Kasumi-1 (cell line): ENCODE measurements at regions not wholly inside any gene's neighbourhood (a gene's known extent, or its start where the extent isn't known, plus 50 kb on each side); places are given as distances from the start of the nearest gene placed in this dataset.

Source experiments
- DNase-seq, 2 experiments: peaks; one replicate each; lab custom pipeline; 2025; lab: John Stamatoyannopoulos, UW

DNA sequence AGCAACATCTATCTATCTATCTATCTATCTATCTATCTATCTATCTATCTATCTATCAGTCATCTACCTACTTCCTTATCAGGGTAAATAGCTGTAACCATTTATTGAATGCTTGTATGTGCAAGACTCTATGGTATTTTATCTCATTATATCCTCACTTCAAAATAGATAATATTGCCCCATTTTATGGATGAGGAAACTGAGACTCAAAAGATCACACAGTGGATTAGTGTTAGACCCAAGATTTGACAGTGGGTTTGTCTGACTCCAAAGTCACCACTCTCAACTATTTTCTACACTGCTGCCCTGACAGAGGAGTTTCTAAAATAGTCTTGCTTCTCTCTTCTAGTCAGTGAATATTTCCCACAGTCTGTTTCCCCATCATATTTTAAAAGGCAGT, 94.3 kb upstream of the NR3C1 start:
- no peak for DNase-seq

DNA sequence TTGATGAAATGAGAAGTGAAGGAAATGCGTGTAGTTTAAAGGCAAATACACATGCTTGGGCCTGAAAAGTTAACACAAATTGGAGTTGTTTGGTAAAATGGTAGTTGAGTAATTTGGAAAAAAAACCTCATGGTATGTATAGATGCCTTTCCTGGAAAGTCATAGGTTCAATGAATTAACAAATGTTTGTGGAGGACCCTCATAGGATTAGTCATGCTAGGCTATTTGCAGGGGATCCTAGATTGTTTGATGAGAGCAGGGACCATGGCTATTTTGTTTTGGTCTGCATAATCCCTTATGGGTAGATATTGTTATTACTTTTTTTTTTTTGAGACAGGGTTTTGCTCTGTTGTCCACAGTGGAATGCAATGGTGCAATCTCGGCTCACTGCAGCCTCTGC, 93.5 kb upstream of the NR3C1 start:
- DNase-seq = no peak

DNA sequence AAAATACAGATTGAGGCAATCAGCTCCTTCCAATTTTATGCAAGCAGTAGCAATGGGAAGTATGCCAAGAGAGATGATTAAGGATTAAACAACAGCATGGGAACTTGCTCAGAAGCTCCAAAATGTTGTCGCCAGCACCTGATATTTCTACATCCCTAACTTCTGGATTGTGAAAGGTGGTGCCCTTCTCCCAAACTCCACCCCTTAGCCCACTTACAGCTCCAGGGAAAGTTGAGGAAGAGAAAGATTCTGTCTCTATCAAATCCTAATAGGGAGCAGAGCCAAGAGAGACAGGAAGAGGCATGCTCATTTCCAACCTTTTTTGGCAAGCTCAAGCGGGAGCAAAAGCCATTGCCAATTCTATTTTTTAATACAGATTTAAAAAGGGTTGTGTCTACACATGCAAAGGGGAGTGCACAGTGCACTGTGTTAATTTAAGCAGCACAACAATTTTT, 92.4 kb upstream of the NR3C1 start:
- DNase-seq = no peak

DNA sequence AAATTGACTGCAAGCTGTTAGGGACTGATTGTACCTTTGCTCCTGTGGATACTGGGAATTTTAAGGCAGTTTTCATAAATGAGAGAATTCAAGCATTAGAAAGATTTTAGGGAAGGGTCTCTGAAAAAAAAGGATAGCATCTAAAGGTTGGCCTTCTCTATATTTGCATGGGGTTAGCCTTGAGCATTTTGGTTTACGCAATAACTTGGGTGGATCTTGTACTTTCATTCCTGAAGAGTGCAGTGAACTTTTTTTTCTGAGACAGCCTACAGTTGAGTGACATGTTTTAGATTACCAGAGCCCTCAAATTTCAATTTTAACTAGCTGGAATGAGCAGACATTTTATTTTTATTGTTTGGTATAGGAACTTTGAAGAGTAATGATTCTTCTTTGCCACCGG, 91.6 kb upstream of the NR3C1 start:
- no peak for DNase-seq

DNA sequence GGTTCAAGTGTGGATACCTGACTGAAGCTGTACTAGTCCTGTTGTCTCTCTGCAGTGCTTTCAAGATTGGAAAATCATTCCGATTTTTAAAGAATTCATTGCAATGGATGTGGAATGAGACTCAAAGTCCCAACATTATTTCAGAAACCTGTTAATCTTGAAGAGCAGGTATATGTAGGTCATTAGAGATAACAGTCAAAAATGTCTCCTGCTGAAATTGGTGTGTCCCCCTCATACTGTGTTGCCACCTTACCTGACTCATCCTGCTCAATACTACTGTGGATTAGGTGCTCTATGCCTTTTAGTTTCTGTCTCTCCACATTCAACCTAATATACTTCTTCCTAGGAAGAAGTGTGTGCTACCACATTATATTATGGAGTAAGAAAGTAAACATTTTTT, 91.1 kb upstream of the NR3C1 start:
- no peak for DNase-seq

DNA sequence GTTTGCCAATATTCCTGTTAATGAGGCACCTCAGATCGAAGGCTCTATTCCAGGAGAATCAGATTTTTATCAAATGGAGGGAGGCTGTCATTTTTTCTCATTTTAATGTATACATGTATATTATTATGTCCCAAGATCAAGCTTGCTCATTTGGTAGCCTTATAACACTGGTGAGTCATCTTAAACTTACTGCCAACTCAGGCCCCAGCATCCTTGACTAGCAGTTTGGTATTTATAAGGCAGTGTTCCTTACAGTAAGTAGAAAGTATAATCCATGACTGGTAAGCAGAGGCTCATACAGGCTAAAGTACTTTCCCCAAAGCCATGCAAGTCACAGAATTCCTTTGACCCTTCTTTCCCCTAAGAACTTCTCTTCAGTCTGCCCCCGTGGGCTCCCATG, 90.7 kb upstream of the NR3C1 start:
- no peak for DNase-seq

DNA sequence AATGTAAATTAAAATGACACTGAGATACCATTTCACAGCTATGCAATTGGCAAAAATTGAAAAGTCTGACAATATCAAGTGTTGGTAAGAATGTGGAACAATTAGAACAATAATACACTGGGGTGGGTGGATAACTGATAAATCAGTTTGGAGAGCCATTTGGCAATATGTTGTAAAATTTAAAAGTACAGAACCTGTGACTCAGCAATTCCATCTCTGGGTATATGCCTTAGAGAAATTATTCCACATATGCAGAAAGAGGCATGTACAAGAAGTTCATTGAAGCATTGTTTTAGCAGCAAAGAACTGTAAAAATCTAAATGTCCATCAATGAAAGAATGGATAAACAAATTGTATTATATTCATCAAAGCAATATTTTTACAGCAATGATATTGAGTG, 89.3 kb upstream of the NR3C1 start:
- DNase-seq = no peak

DNA sequence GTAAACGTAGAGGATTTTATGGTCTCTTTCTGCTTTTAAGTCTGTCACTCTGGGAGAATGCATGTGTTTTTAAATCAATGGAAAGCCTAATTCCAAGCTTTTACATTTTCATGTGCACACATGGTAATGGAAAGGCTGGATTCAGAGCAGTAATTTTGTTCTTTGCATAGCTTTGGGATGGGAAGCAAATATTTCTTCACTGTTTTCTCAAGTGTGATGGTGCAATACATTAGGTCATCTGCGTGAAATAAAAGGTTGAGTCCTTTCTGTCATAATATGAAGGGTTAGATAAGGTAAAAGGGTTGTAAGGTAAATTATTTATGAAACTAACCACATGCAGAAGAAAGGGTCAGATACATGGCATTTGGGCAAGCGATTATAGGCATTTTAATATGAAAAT, 88.2 kb upstream of the NR3C1 start:
- DNase-seq = no peak

DNA sequence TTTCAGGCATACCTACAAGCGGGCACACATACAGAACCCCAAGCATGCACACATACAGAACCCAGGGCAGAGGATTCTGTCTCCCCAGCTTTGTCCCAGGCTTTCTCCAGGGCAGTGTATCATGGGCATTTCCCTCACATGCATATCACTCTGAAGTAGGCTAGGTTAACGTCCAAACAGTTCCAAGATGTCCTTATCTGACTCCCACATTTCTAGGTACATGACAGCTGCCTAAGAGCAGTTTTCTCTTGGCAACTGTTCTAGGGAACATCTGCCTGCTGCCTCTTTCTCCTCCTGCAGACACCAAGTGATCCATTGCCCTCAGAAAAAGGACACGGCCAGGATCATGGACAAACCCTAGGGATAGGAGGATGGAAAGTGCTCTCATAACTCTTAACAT, 84.9 kb upstream of the NR3C1 start:
- no peak for DNase-seq

DNA sequence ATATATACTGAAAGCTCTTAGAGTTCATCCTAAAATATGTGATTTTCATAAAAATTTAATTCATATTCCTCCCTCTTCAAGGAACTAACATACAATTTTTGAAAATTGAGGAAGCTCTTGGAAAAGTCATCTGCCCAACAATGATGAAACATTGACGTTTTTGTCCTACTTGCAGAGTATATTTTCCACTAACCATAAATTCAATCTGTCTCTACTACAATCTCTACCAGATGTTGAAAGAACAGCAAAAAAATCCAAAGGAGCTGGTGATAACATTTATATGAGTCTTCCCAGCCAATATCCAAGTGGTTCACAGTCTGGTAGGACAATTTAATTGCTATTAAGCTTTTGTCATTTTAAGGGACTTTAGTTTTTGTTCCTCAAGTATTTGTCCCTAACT, 81.1 kb upstream of the NR3C1 start:
- no peak for DNase-seq

DNA sequence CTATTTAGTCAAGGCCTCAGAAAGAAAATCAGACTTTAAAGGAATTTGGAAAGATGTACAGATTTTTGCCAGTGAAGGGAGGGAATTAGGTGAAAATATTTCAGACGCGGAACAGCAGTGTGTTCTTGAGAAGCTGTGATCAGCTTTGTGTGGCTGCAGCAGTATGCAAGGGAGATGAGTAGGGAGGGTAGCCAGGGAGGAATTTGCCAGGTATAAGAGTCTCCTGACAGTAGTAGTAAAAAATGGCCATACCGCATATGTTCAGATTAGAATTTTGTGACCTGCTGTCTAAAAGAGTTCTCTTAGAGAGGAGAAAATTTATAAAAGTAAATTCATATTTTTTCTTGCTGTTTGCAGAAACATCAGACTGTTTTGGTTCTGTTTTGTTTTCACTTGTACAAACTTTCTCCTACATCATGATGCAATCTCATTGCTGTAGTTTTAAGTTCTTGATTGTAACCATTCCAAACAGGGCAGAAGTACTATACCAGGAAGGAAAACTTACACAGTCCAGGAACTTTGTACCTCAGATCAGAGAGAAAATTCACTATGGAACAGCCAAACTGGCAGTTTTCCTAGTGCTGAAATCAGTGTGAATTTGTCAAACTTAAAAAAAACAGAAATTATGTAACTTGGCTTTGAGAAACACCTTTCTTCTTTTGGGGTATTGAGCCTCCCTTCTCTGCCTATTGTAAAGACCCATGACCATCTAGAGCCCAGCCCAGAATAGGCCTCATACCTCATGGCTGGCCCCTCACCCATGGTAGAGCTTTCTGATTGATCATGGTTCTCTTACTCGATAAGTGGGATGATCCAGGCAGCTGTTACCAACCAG, 78.4 kb upstream of the NR3C1 start:
- no peak for DNase-seq

DNA sequence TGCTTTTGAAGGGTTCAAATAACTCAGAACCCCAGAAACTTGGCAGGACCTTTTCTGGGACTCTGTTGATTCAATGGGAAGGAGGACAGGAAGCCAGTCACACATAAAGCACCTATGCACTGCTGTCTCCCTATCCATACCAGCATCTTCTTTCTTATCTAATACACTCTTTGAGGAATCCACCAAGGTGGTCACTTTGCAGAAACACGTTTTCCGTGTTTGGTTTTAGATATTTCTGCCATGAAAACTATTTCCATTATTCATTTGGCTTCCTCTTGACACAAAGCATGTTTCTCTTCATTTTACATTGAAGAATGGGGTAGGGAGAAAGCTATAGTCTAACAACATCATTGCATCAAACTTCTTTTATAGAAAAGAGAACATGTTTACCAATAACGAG, 76.5 kb upstream of the NR3C1 start:
- DNase-seq = no peak

DNA sequence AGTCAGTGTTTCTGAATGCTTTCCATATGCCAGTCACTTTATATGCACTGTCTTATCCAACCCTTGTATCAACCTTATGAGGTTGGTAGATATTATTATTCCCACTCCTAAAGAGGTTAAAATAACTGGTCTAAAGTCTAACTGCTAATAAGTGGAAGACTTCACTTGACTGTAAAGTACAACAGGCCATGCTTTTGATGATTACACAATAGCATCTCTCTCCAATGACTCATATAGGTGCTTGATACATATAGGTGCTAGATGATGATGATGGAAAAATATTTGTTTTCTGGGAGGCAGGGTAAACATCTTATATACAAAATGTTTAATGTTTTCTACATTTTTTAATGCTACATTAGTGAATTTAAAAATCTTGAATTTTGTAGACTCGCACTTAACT, 75.9 kb upstream of the NR3C1 start:
- DNase-seq = no peak

DNA sequence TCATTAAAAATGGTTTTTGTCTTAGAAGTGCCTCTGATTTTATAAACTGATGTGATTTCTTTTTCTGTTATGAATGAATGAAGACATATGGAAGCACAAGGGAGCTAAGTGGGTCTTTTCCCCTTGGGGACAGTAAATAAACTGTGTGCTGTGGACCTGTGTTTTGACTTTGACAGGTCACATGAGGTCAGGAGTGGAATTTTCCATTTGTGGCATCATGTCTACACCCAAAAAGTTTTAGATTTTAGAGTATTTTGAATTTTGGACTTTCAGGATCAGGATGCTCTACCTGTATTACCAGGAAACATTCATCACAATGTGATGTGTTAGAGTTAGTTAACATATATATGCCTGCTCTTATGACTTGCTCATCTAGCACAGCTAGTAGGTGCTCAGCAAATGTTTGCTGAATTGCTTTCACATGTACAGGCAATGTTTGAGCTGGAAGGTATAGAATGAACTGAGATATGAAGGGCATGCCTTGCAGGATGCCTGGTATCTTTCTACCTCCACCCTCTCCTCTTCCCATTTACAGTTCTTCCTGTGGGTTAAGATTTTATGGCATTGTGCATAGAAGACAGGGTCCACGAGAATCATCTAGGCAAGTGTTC, 73.2 kb upstream of the NR3C1 start:
- no peak for DNase-seq

DNA sequence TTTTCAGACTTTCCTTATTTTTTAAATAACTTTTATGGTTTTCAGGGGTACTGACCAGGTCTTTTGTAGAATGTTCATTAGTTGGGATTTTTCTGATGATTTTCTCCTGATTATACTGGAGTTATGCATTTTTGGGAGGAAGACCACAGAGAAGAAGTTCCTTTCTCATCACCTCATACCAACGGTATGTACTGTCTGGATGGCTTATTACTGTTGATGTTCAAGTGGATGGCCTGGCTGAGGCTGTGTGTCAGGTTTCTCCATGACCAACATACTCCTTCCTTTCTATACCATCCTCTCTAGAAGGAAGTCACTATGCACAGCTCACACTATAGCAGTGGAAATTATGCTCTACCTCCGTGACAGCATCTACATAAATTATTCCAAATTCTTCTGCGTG, 71.1 kb upstream of the NR3C1 start:
- DNase-seq = no peak

DNA sequence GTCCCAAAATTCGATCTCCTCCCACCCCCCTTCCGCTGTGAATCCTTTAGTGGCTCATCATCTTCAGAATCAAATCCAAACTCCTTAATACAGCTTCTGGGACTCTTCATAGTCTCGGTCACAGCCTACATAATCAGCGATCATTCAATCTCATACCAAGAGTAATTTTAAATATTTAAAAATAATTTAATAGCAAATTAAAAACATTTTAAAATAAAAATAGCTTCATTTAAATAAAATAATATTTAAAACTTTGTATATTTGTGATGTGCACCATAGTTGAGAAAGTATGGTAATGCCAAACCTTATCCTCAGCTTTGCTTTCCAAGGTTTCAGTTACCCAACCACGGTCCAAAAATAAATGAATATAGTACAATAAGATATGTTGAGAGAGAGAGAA, 70.0 kb upstream of the NR3C1 start:
- no peak for DNase-seq

DNA sequence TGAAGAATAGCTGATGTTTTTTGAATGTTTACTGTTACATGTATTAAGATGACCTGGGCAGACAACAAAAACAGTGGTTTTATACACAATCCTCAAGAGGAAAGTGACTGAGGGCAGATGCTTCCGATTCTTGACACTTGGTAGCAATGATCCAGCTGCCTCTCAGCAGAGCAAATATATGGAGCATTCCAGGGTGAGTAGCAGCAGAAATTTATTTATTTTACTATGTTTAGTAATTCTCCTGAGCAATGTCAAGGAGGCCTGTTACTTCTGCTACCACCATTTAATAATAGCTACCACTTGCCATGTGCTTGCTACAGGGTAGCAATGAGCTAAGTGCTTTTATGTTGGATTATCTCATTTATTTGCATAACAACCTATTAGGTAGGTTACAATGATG, 69.1 kb upstream of the NR3C1 start:
- no peak for DNase-seq

DNA sequence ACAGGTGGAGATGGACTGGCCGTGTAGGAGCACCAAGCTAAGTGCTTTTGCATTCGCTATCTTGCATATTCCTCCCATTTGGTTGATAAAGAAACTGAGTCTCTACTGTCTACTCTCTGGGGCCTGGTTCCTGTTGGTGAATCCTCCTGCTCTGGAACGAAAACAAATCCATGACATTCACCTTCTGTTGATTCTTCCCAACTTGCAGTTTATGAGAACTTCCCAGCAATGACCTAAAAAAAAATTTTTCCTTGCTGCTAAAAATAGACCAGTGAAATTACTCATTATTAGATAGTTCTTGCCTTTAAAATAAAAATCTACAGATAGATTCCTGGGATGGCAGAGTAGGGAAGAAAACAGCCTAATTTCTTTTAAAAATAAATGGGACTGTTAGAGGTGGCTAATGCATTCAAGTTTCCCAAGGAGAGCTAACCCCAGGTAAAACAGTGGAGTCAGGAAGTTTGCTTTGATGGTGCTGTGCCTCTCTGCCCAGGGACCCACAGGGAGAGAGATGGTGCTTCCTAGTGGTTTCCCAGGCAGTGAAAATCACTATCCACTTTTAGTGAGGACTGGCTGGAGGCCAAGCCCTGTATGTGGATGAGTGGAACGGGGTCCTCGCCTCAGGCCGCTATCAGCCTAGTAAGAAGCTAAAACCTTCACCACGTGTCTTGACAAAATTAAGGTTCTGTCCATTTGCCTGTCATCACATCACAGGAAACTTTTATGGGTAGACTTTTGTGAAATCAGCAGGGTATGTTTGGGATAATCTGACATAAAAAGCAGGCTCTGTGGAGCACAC, 68.4 kb upstream of the NR3C1 start:
- no peak for DNase-seq

DNA sequence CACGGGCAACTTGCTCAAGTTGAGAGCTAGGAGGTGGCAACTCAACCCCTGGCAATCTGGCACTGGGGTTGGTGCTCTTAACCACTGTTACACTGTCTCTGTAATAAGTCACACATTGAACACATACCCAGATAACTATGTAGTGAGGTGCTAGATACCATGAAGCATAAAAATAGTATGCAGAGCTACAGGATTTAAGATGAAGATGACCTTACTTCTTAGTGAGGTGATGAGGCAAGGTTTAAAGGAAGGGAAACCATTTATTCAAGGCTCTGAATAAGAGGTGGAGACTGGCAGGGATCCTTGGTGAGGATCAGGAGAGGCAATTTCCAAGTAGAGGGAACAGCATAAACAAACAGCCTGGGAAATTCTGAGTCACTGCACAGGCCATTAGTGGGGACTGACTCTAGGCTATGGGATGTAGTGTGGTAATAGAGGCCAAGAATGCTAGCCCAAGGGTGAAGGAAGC, 67.6 kb upstream of the NR3C1 start:
- no peak for DNase-seq

DNA sequence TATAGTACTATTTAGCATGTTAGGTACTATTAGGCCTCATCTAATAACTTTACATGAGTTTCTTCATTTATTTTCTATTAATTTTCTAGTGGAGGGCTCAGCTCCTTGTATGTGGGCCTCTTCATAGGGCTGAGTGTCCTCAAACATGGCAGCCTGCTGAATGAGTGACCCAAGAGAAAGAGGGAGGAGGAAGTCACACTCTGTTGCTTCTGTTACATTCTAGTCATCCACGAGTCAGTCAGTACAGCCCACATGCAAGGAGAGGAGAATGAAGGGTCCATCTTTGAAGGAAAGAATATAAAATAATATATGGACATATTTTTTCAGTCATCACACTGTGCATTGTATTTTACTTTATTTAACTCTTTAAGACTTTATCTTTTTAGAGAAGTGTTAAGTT, 66.6 kb upstream of the NR3C1 start:
- no peak for DNase-seq

DNA sequence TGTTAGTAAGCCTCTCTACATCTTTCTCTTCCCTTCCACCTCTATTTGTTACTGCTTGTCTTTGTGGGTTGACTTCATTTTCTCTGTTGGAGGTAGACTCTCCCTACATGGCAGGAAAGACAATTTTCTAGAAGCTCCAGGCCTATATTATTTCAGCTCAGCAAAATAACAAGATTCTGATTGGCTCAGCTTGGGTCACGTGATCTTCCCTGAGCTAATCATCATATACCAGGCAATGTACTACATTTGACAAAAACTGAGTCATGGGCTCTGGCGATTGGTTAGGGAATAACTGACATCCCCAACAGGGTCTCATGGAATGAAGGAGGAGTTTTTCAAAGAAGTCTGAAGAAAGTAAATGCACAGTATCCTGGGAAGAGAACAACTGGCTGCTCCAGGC, 65.6 kb upstream of the NR3C1 start:
- DNase-seq = no peak

DNA sequence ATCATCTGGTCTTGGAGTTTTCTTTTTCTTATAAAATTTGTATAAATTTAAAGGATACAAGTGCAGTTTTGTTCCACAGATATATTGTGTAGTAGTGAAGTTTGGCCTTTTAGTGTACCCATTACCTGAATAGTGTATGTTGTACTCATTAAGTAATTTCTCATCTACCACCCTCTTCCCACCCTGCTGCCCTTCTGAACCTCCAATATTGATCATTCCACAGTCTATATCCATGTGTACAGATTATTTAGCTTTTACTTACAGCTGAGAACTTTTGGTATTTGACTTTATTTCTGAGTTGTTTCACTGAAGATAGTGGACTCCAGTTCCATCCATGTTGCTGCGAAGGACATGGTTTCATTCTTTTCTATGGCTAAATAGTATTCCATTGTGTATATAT, 63.1 kb upstream of the NR3C1 start:
- no peak for DNase-seq
